Fibroblast of lung (primary cell): ENCODE measurements at regions not wholly inside any gene's neighbourhood (a gene's known extent, or its start where the extent isn't known, plus 50 kb on each side); places are given as distances from the start of the nearest gene placed in this dataset.

ENCODE experiments used
- DNase-seq, 2 donors: peaks; one replicate each; pipeline versions ENCODE4 v3.0.0 to v3.0.0-alpha.2; 2010; ENCODE audit warnings: low read depth in 2 of 2
- H2AFZ ChIP-seq: 2 replicates; pipeline ENCODE4 v1.5.1; 2012; ENCODE audit warnings: low read length, control low read depth, inconsistent platforms
- H3K27ac ChIP-seq: 2 replicates; pipeline ENCODE4 v1.5.1; 2011; ENCODE audit warnings: low read length, control low read depth; ENCODE audit not compliant: insufficient read depth
- H3K27me3 ChIP-seq: 2 replicates; pipeline ENCODE4 v1.5.1; 2011; ENCODE audit warnings: mild to moderate bottlenecking, low read length; ENCODE audit not compliant: control insufficient read depth, insufficient read depth
- H3K36me3 ChIP-seq: 2 replicates; pipeline ENCODE4 v1.5.1; 2011; ENCODE audit warnings: low read length; ENCODE audit not compliant: control insufficient read depth, insufficient read depth
- H3K4me1 ChIP-seq: 2 replicates; pipeline ENCODE4 v1.5.1; 2011; ENCODE audit warnings: low read length; ENCODE audit not compliant: control insufficient read depth, insufficient read depth; ENCODE audit errors: extremely low read depth
- H3K4me2 ChIP-seq: 2 replicates; pipeline ENCODE4 v1.5.1; 2011; ENCODE audit warnings: low read length, control low read depth; ENCODE audit not compliant: insufficient read depth; ENCODE audit errors: extremely low read depth
- H3K4me3 ChIP-seq, 4 experiments: fragments of 200-600 bp in 1 of 4; sonication (generic) in 1 of 4; replicated peaks in 1 of 4; 2 replicates each; pipeline ENCODE4 v1.5.1; 2011 to 2016; ENCODE audit warnings: low read length in 4 of 4, low read depth in 3 of 4, mild to moderate bottlenecking in 3 of 4, control low read depth in 2 of 4, inconsistent platforms in 1 of 4, mixed read lengths in 1 of 4; ENCODE audit not compliant: insufficient read depth in 1 of 4; ENCODE audit errors: control extremely low read depth in 1 of 4
- H3K79me2 ChIP-seq: 2 replicates; pipeline ENCODE4 v1.5.1; 2012; ENCODE audit warnings: mild to moderate bottlenecking, low read length, inconsistent platforms; ENCODE audit not compliant: control insufficient read depth, insufficient read depth
- H3K9ac ChIP-seq: 2 replicates; pipeline ENCODE4 v1.5.1; 2011; ENCODE audit warnings: mild to moderate bottlenecking, low read length, control low read depth; ENCODE audit not compliant: insufficient read depth
- H3K9me3 ChIP-seq: 2 replicates; pipeline ENCODE4 v1.5.1; 2012; ENCODE audit warnings: low read depth, low read length; ENCODE audit not compliant: control insufficient read depth, insufficient read depth
- H4K20me1 ChIP-seq: 2 replicates; pipeline ENCODE4 v1.5.1; 2011; ENCODE audit warnings: low read length; ENCODE audit not compliant: control insufficient read depth, insufficient read depth; ENCODE audit errors: extremely low read depth
- CTCF ChIP-seq, 2 donors: IDR thresholded peaks in 1 of 2; conservative IDR thresholded peaks in 1 of 2; 1 replicate in 1 of 2; 2 replicates in 1 of 2; pipeline ENCODE4 v1.5.1; 2011 to 2012; ENCODE audit warnings: low read length in 2 of 2, control low read depth in 1 of 2, inconsistent platforms in 1 of 2, low read depth in 1 of 2, mild to moderate bottlenecking in 1 of 2
- EZH2 ChIP-seq: IDR thresholded peaks from 2 replicates; pipeline ENCODE4 v1.5.1; 2012; ENCODE audit warnings: low read length, control low read depth, mild to moderate bottlenecking; ENCODE audit errors: missing control alignments

GRCh38 chr9:107932046-107932445 is 442.5 kb upstream of the KLF4 start:
- Histone ChIP-seq H3K9ac (no peak overlapping the region), H3K27ac (no peak overlapping the region)
- TF ChIP-seq CTCF (conservative IDR thresholded peaks at IDR 0.05 in 1 of 2, IDR thresholded peaks at IDR 0.05 in 1 of 2; ENCODE audit: low read depth in 1 of 2, low read length in 2 of 2) (no peak), EZH2 (no peak)

GRCh38 chr9:107931071-107931715 is 441.6 kb upstream of the KLF4 start:
- H3K36me3 ChIP-seq = no peaks in the 10 kb centered on the region
- H3K4me1 ChIP-seq = peaks cover 2% of the 10 kb centered on the region
- H3K4me3 ChIP-seq = no peak overlapping the region
- H3K27me3 ChIP-seq = no peaks in the 10 kb centered on the region
- H3K4me2 ChIP-seq = no peak overlapping the region
- no peaks in the 10 kb centered on the region for H4K20me1 ChIP-seq
- H3K27ac ChIP-seq = no peak overlapping the region
- no peak for TF ChIP-seq EZH2
- no peak for TF ChIP-seq CTCF (conservative IDR thresholded peaks at IDR 0.05 in 1 of 2, IDR thresholded peaks at IDR 0.05 in 1 of 2; ENCODE audit: low read depth in 1 of 2, low read length in 2 of 2)
- no peak overlapping the region for H2AFZ ChIP-seq
- H3K79me2 ChIP-seq = no peaks in the 10 kb centered on the region
- no peak for DNase-seq
- no peak overlapping the region for H3K9ac ChIP-seq
- H3K9me3 ChIP-seq = no peaks in the 10 kb centered on the region

More at GRCh38 chr9:107932046-107932445, 442.5 kb upstream of the KLF4 start:
- Histone ChIP-seq H2AFZ (no peak overlapping the region), H3K27me3 (no peaks in the 10 kb centered on the region), H3K79me2 (no peaks in the 10 kb centered on the region), H3K4me2 (no peak overlapping the region), H3K4me3 (no peak overlapping the region), H3K9me3 (no peaks in the 10 kb centered on the region), H3K36me3 (no peaks in the 10 kb centered on the region), H3K4me1 (peaks cover 2% of the 10 kb centered on the region), H4K20me1 (no peaks in the 10 kb centered on the region)
- DNase-seq = peak; percentile 25 to 54

- no peak overlapping the region for H3K27ac ChIP-seq
- H3K27me3 ChIP-seq = no peaks in the 10 kb centered on the region
- no peak overlapping the region for H3K9ac ChIP-seq
- H3K4me2 ChIP-seq = no peak overlapping the region
- peak in 1 of 2 donors; percentile 73 for DNase-seq
- no peaks in the 10 kb centered on the region for H3K36me3 ChIP-seq
- H3K79me2 ChIP-seq = no peaks in the 10 kb centered on the region
- TF ChIP-seq EZH2 (no peak), CTCF (conservative IDR thresholded peaks at IDR 0.05 in 1 of 2, IDR thresholded peaks at IDR 0.05 in 1 of 2; ENCODE audit: low read depth in 1 of 2, low read length in 2 of 2) (no peak)
- H3K4me3 ChIP-seq = no peak overlapping the region
- H4K20me1 ChIP-seq = no peaks in the 10 kb centered on the region
- no peaks in the 10 kb centered on the region for H3K9me3 ChIP-seq
- H2AFZ ChIP-seq = no peak overlapping the region
- peaks cover 2% of the 10 kb centered on the region for H3K4me1 ChIP-seq
Measured at GRCh38 chr9:107929443-107929842, 439.9 kb upstream of the KLF4 start.
